ENCODE measurements at regions not wholly inside any gene's neighbourhood (a gene's known extent, or its start where the extent isn't known, plus 50 kb on each side); places are given as distances from the start of the nearest gene placed in this dataset.

GRCh38 chr9:103991001-103991400, 103.1 kb upstream of the SMC2 start:
- ATAC-seq (no peak), DNase-seq (ENCODE audit: low read depth, low spot score) (no peak)
- Histone ChIP-seq H3K4me2 (ENCODE audit: low read length) (no peak overlapping the region), H3K4me3 (replicated peaks in 1 of 2; ENCODE audit: low read depth in 1 of 2, low read length in 2 of 2) (no peak overlapping the region), H3K9me2 (ENCODE audit: insufficient read depth) (no peaks in the 10 kb centered on the region), H3K9me3 (ENCODE audit: control insufficient read depth in 1 of 2, insufficient read depth in 1 of 2, low read depth in 1 of 2, low read length in 2 of 2) (no peaks in the 10 kb centered on the region), H3K4me1 (ENCODE audit: control insufficient read depth in 1 of 2, insufficient read depth in 2 of 2, low read length in 2 of 2) (no peaks in the 10 kb centered on the region), H3K79me2 (ENCODE audit: insufficient read depth, low read length) (no peaks in the 10 kb centered on the region), H3K27me3 (ENCODE audit: insufficient read depth, low read length) (no peaks in the 10 kb centered on the region), H2AFZ (ENCODE audit: low read depth, low read length, poor library complexity, severe bottlenecking) (no peak overlapping the region), H3K27ac (ENCODE audit: low read depth, low read length) (no peak overlapping the region), H3K36me3 (ENCODE audit: control insufficient read depth in 1 of 2, insufficient read depth in 2 of 2, low read length in 2 of 2) (no peaks in the 10 kb centered on the region), H3K9ac (ENCODE audit: low read length) (no peak overlapping the region), H4K20me1 (ENCODE audit: insufficient read depth) (no peaks in the 10 kb centered on the region; the same call in 1 of the 2 replicates)
- no peak for TF ChIP-seq EZH2phosphoT487 (IDR thresholded peaks at IDR 0.05; ENCODE audit: borderline replicate concordance)
- TF ChIP-seq SRF (IDR thresholded peaks at IDR 0.05; ENCODE audit: low read depth), result no peak
- TF ChIP-seq MAX (IDR thresholded peaks at IDR 0.05), result no peak
- TF ChIP-seq TCF7L2 (IDR thresholded peaks at IDR 0.05; ENCODE audit: borderline replicate concordance, extremely low read depth, insufficient read depth, insufficient read length), result no peak
- no peak for TF ChIP-seq REST (IDR thresholded peaks at IDR 0.05; ENCODE audit: low read depth)
- no peak for TF ChIP-seq CTCF (IDR thresholded peaks at IDR 0.05 in 2 of 3, conservative IDR thresholded peaks at IDR 0.05 in 1 of 3; ENCODE audit: borderline replicate concordance in 1 of 3, insufficient read depth in 1 of 3, low read depth in 2 of 3, low read length in 2 of 3)
- no peak for TF ChIP-seq SIN3A (IDR thresholded peaks at IDR 0.05; ENCODE audit: low read depth)
- TF ChIP-seq POLR2A (IDR thresholded peaks at IDR 0.05; ENCODE audit: borderline replicate concordance, extremely low read depth, insufficient read depth, insufficient read length), result no peak
- no peak for TF ChIP-seq EGR1 (IDR thresholded peaks at IDR 0.05; ENCODE audit: low read depth)
- no peak for TF ChIP-seq EZH2 (IDR thresholded peaks at IDR 0.05)
- TF ChIP-seq YY1 (IDR thresholded peaks at IDR 0.05; ENCODE audit: extremely low read depth, insufficient replicate concordance, low read depth, low read length), result no peak
- no peak for TF ChIP-seq RAD21 (IDR thresholded peaks at IDR 0.05; ENCODE audit: low read depth)
- TF ChIP-seq ZFX (IDR thresholded peaks at IDR 0.05), result no peak
- ChIA-PET RAD21 (ENCODE audit: low non-redundant PET in 1 of 2, low total read pairs in 2 of 2, uncharacterized antibody in 2 of 2, unreplicated experiment in 2 of 2) (no interaction called here), POLR2A (no interaction called here), CTCF (no interaction called here)
- intact Hi-C loops (cut with micrococcal nuclease), result no loop called here
- no TSS peak for BruUV-seq (replicated peaks)
